CD14-positive monocyte (primary cell): ENCODE measurements at regions not wholly inside any gene's neighbourhood (a gene's known extent, or its start where the extent isn't known, plus 50 kb on each side); places are given as distances from the start of the nearest gene placed in this dataset.

ENCODE experiments used
- DNase-seq, 3 donors: peaks; one replicate each; pipeline ENCODE4 v3.0.0-alpha.2; 2011 to 2022
- H2AFZ ChIP-seq: 2 replicates; pipeline ENCODE4 v1.6.0; 2012; ENCODE audit warnings: mild to moderate bottlenecking, low read depth, low read length, inconsistent platforms; ENCODE audit not compliant: insufficient read depth, poor library complexity, severe bottlenecking
- H3K27ac ChIP-seq, 2 donors: 1 replicate in 1 of 2; 2 replicates in 1 of 2; pipeline ENCODE4 v1.5.1; 2012 to 2013; ENCODE audit warnings: low read length in 2 of 2, control low read depth in 1 of 2, inconsistent platforms in 1 of 2, low read depth in 1 of 2, mild to moderate bottlenecking in 1 of 2
- H3K27me3 ChIP-seq, 2 donors: one replicate each; pipeline versions ENCODE4 v1.6.0 to v1.6.1; 2011 to 2013; ENCODE audit warnings: low read length in 2 of 2; ENCODE audit not compliant: control insufficient read depth in 2 of 2, insufficient read depth in 2 of 2
- H3K36me3 ChIP-seq, 2 donors: replicated peaks in 1 of 2; 1 replicate in 1 of 2; 2 replicates in 1 of 2; pipeline versions ENCODE4 v1.5.1 to v1.6.1; 2012 to 2013; ENCODE audit warnings: low read length in 2 of 2, control low read depth in 1 of 2, inconsistent platforms in 1 of 2, mild to moderate bottlenecking in 1 of 2; ENCODE audit not compliant: insufficient read depth in 2 of 2, control insufficient read depth in 1 of 2
- H3K4me1 ChIP-seq, 2 donors: 1 replicate in 1 of 2; 2 replicates in 1 of 2; pipeline versions ENCODE4 v1.5.1 to v1.6.1; 2012 to 2013; ENCODE audit warnings: low read length in 2 of 2, control low read depth in 1 of 2, inconsistent platforms in 1 of 2, mild to moderate bottlenecking in 1 of 2, moderate library complexity in 1 of 2; ENCODE audit not compliant: insufficient read depth in 2 of 2, control insufficient read depth in 1 of 2
- H3K4me2 ChIP-seq: replicated peaks from 2 replicates; pipeline ENCODE3; 2012; ENCODE audit warnings: low read length, moderate library complexity, mild to moderate bottlenecking; ENCODE audit not compliant: poor library complexity, severe bottlenecking; ENCODE audit errors: extremely low read depth
- H3K4me3 ChIP-seq, 3 experiments: fragments of 200-600 bp in 1 of 3; sonication (generic) in 1 of 3; replicated peaks in 1 of 3; 1 replicate in 2 of 3; 2 replicates in 1 of 3; pipeline ENCODE4 v1.5.1; 2011 to 2013; ENCODE audit warnings: low read length in 3 of 3, mild to moderate bottlenecking in 3 of 3, control low read depth in 2 of 3, low read depth in 2 of 3, inconsistent platforms in 1 of 3, moderate library complexity in 1 of 3
- H3K79me2 ChIP-seq: 2 replicates; pipeline ENCODE4 v1.6.0; 2012; ENCODE audit warnings: mild to moderate bottlenecking, control low read depth, inconsistent platforms, low read length, moderate library complexity; ENCODE audit not compliant: insufficient read depth
- H3K9ac ChIP-seq: 2 replicates; pipeline ENCODE4 v1.6.0; 2017; ENCODE audit warnings: low read length, mild to moderate bottlenecking; ENCODE audit not compliant: insufficient read depth, poor library complexity, severe bottlenecking
- H3K9me3 ChIP-seq, 2 donors: replicated peaks in 1 of 2; 1 replicate in 1 of 2; 2 replicates in 1 of 2; pipeline versions ENCODE4 v1.5.1 to v1.6.1; 2012 to 2013; ENCODE audit warnings: low read length in 2 of 2, control low read depth in 1 of 2; ENCODE audit not compliant: control insufficient read depth in 1 of 2, insufficient read depth in 1 of 2
- H4K20me1 ChIP-seq: 2 replicates; pipeline ENCODE4 v1.6.0; 2012; ENCODE audit warnings: mild to moderate bottlenecking, low read length, control low read depth, moderate library complexity; ENCODE audit not compliant: insufficient read depth
- H3K27ac Mint-ChIP-seq, 7 donors: one replicate each; pipeline ENCODE4 v1.8.0; 2020; ENCODE audit warnings: mild to moderate bottlenecking in 7 of 7, mixed read lengths in 7 of 7, moderate library complexity in 6 of 7, inconsistent platforms in 2 of 7
- H3K27me3 Mint-ChIP-seq, 3 donors: one replicate each; pipeline ENCODE4 v1.8.0; 2021 to 2022; ENCODE audit warnings: low read depth in 3 of 3, mild to moderate bottlenecking in 3 of 3, mixed read lengths in 3 of 3, moderate library complexity in 3 of 3, inconsistent platforms in 1 of 3
- H3K36me3 Mint-ChIP-seq, 2 donors: one replicate each; pipeline ENCODE4 v1.8.0; 2020; ENCODE audit warnings: mixed read lengths in 2 of 2, inconsistent platforms in 1 of 2, mild to moderate bottlenecking in 1 of 2
- H3K4me1 Mint-ChIP-seq: one replicate; pipeline ENCODE4 v1.8.0; 2020; ENCODE audit warnings: mild to moderate bottlenecking, mixed read lengths
- H3K4me3 Mint-ChIP-seq, 2 donors: one replicate each; pipeline ENCODE4 v1.8.0; 2020; ENCODE audit warnings: mild to moderate bottlenecking in 2 of 2, mixed read lengths in 2 of 2, moderate library complexity in 1 of 2
- H3K9me3 Mint-ChIP-seq, 7 donors: one replicate each; pipeline ENCODE4 v1.8.0; 2020 to 2022; ENCODE audit warnings: mixed read lengths in 7 of 7, mild to moderate bottlenecking in 6 of 7, moderate library complexity in 6 of 7, inconsistent platforms in 2 of 7
- CTCF ChIP-seq: fragments of 200-600 bp; IDR thresholded peaks from one replicate; pipeline ENCODE4 v1.8.0; 2022; ENCODE audit warnings: antibody characterized with exemption, mild to moderate bottlenecking
- WGBS: methylation state at CpG from one replicate; pipeline ENCODE4 v1.1.5; 2013; ENCODE audit warnings: missing lambda C conversion rate; ENCODE audit not compliant: insufficient coverage; 5-methylcytosine and 5-hydroxymethylcytosine counted together
- intact Hi-C, 2 donors: fragments of 100-400 bp; cut with micrococcal nuclease; formaldehyde crosslinking; loops; one replicate each; pipeline versions ENCODE4 v1.15.0 to v1.15.1; 2023

GRCh38 chr13:29980339-29980738, 129.9 kb upstream of the UBL3 start:
- H3K27ac ChIP-seq, result no peak overlapping the region
- no peaks in the 10 kb centered on the region for H3K36me3 ChIP-seq
- no peak overlapping the region for H3K4me2 ChIP-seq
- no peaks in the 10 kb centered on the region for H3K79me2 ChIP-seq
- no peak overlapping the region for H3K27ac Mint-ChIP-seq
- H3K9ac ChIP-seq, result no peak overlapping the region
- H2AFZ ChIP-seq, result no peak overlapping the region
- no peak overlapping the region for H3K4me3 Mint-ChIP-seq
- no peak for DNase-seq
- no peak overlapping the region for H3K4me3 ChIP-seq
- peaks cover 0 to 5% (median 0%) of the 10 kb centered on the region in 7 donors for H3K9me3 Mint-ChIP-seq
- TF ChIP-seq CTCF, result no peak
- H3K9me3 ChIP-seq, result no peaks in the 10 kb centered on the region
- no peaks in the 10 kb centered on the region for H3K27me3 ChIP-seq
- peaks cover 0 to 4% (median 1%) of the 10 kb centered on the region in 3 donors for H3K27me3 Mint-ChIP-seq
- intact Hi-C loops, result no loop called here
- WGBS, result 93% methylated on average over 2 of the region's 2 CpGs
- no peaks in the 10 kb centered on the region for H3K4me1 Mint-ChIP-seq
- H3K36me3 Mint-ChIP-seq, result no peaks in the 10 kb centered on the region
- no peaks in the 10 kb centered on the region for H4K20me1 ChIP-seq
- no peaks in the 10 kb centered on the region for H3K4me1 ChIP-seq

- H3K4me1 Mint-ChIP-seq, result no peaks in the 10 kb centered on the region
- Histone ChIP-seq H3K36me3 (no peaks in the 10 kb centered on the region), H3K4me2 (no peak overlapping the region), H3K9me3 (no peaks in the 10 kb centered on the region), H3K9ac (no peak overlapping the region), H3K27ac (no peak overlapping the region), H3K4me3 (no peak overlapping the region), H4K20me1 (no peaks in the 10 kb centered on the region), H3K27me3 (no peaks in the 10 kb centered on the region), H2AFZ (no peak overlapping the region), H3K4me1 (no peaks in the 10 kb centered on the region), H3K79me2 (no peaks in the 10 kb centered on the region)
- H3K27me3 Mint-ChIP-seq, result no peaks in the 10 kb centered on the region
- H3K4me3 Mint-ChIP-seq, result no peak overlapping the region
- no peak for TF ChIP-seq CTCF
- intact Hi-C loops, result no loop called here
- no peaks in the 10 kb centered on the region for H3K36me3 Mint-ChIP-seq
- H3K9me3 Mint-ChIP-seq, result peaks cover 0 to 5% (median 0%) of the 10 kb centered on the region in 7 donors
- no CpG with 5 or more reads among the region's 2 CpGs for WGBS
- no peak overlapping the region for H3K27ac Mint-ChIP-seq
- DNase-seq, result no peak
Observed at GRCh38 chr13:29978211-29978610, 127.8 kb upstream of the UBL3 start.
